Thymus (tissue), 11 donors: ENCODE measurements at regions not wholly inside any gene's neighbourhood (a gene's known extent, or its start where the extent isn't known, plus 50 kb on each side); places are given as distances from the start of the nearest gene placed in this dataset.

Source experiments
- DNase-seq, 9 donors: peaks; one replicate each; pipeline ENCODE4 v3.0.0-alpha.2; 2013; ENCODE audit warnings: low spot score in 9 of 9, low read depth in 6 of 9, missing footprints in 1 of 9
- H3K27ac ChIP-seq, 2 donors: one replicate each; pipeline ENCODE4 v1.5.1; 2013; ENCODE audit warnings: control low read depth in 1 of 2, low read depth in 1 of 2, low read length in 1 of 2, mild to moderate bottlenecking in 1 of 2, moderate library complexity in 1 of 2
- H3K27me3 ChIP-seq, 2 donors: one replicate each; pipeline ENCODE4 v1.5.1; 2013; ENCODE audit warnings: low read length in 1 of 2; ENCODE audit not compliant: control insufficient read depth in 2 of 2, insufficient read depth in 1 of 2
- H3K36me3 ChIP-seq, 2 donors: one replicate each; pipeline ENCODE4 v1.5.1; 2013; ENCODE audit warnings: low read length in 1 of 2, mild to moderate bottlenecking in 1 of 2, moderate library complexity in 1 of 2; ENCODE audit not compliant: control insufficient read depth in 2 of 2, insufficient read depth in 2 of 2
- H3K4me1 ChIP-seq, 2 donors: one replicate each; pipeline ENCODE4 v1.5.1; 2013; ENCODE audit warnings: low read length in 2 of 2; ENCODE audit not compliant: control insufficient read depth in 2 of 2, insufficient read depth in 2 of 2
- H3K4me3 ChIP-seq, 2 donors: one replicate each; pipeline ENCODE4 v1.5.1; 2013; ENCODE audit warnings: low read length in 2 of 2, control low read depth in 1 of 2, mild to moderate bottlenecking in 1 of 2
- H3K9me3 ChIP-seq, 2 donors: one replicate each; pipeline ENCODE4 v1.5.1; 2013; ENCODE audit warnings: low read length in 1 of 2, mild to moderate bottlenecking in 1 of 2; ENCODE audit not compliant: control insufficient read depth in 2 of 2, insufficient read depth in 1 of 2
- WGBS: extraction: QIAGEN DNeasy Blood & Tissue Kit; methylation state at CpG from one replicate; pipeline ENCODE4 v1.1.7; 2013; 5-methylcytosine and 5-hydroxymethylcytosine counted together
- donor health status: healthy.

GRCh38 chr5:165508861-165509260, 2003.4 kb downstream of the MAT2B start:
- Histone ChIP-seq H3K36me3 (no peaks in the 10 kb centered on the region), H3K4me1 (no peaks in the 10 kb centered on the region), H3K9me3 (no peaks in the 10 kb centered on the region), H3K4me3 (no peak overlapping the region), H3K27me3 (no peaks in the 10 kb centered on the region), H3K27ac (no peak overlapping the region)
- DNase-seq, result no peak

DNA sequence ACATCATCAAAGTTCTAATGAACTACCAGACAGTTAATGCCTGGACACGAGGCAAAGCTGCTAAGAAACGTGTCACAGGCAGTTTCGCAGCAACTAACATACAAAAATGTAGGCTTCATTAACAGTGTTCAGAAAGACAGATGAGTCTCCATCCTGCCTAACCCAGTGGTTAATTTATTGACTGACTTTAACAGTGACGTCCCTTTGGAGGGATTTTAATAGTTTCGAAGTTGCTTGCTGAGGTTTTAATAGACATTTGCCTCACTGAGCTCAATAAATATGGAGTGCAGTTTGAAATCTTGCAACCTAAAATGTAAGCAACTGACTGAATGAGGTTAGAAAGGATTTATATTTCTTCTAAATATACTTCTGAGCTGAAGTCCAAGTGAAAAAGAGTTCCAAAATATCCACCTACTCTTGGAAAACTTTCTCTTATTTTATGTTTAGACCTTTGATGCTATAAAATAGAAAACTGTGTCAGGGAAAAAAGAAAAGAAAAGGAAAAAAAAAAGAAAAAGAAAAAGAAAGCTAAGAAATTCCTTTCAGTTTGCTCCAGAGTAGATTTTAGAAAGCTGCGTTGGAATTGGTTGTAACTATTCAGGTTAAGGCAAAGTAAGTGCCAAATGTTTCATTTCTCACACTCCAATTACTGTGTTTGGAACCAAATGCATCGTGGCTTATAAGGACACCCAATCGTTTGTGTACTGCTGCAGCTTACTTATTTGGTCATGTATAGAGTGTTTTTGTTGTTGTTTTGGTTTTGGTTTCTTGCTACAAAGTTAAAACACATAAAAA, 2016.6 kb downstream of the MAT2B start:
- Histone ChIP-seq H3K36me3 (no peaks in the 10 kb centered on the region), H3K4me3 (no peak overlapping the region), H3K27me3 (no peaks in the 10 kb centered on the region), H3K4me1 (no peaks in the 10 kb centered on the region), H3K9me3 (no peaks in the 10 kb centered on the region), H3K27ac (no peak overlapping the region)
- 92% methylated on average over 8 of the region's 8 CpGs for WGBS
- DNase-seq, result no peak

- 91% methylated on average over 5 of the region's 5 CpGs for WGBS
- Histone ChIP-seq H3K27me3 (no peaks in the 10 kb centered on the region), H3K9me3 (peaks cover 0 to 5% of the 10 kb centered on the region in 2 donors), H3K36me3 (no peaks in the 10 kb centered on the region), H3K4me1 (no peaks in the 10 kb centered on the region), H3K27ac (no peak overlapping the region), H3K4me3 (no peak overlapping the region)
- no peak for DNase-seq
Observed at GRCh38 chr5:165525271-165525670, 2019.9 kb downstream of the MAT2B start.

- no peak overlapping the region for H3K4me3 ChIP-seq
- no peak overlapping the region for H3K27ac ChIP-seq
- H3K27me3 ChIP-seq, result no peaks in the 10 kb centered on the region
- H3K9me3 ChIP-seq, result peaks cover 0 to 5% of the 10 kb centered on the region in 2 donors
- H3K4me1 ChIP-seq, result no peaks in the 10 kb centered on the region
- no peak for DNase-seq
- WGBS, result 94% methylated on average over 3 of the region's 3 CpGs
- no peaks in the 10 kb centered on the region for H3K36me3 ChIP-seq
Observed at GRCh38 chr5:165526357-165526756, 2020.9 kb downstream of the MAT2B start.

GRCh38 chr5:165527577-165527976, 2022.2 kb downstream of the MAT2B start:
- Histone ChIP-seq H3K9me3 (peaks cover 0 to 5% of the 10 kb centered on the region in 2 donors), H3K4me1 (no peaks in the 10 kb centered on the region), H3K4me3 (no peak overlapping the region), H3K36me3 (no peaks in the 10 kb centered on the region), H3K27me3 (no peaks in the 10 kb centered on the region), H3K27ac (no peak overlapping the region)
- WGBS, result 95% methylated on average over 4 of the region's 4 CpGs
- no peak for DNase-seq

GRCh38 chr5:165538065-165538464, 2032.6 kb downstream of the MAT2B start:
- H3K9me3 ChIP-seq, result no peaks in the 10 kb centered on the region
- no peaks in the 10 kb centered on the region for H3K4me1 ChIP-seq
- H3K27me3 ChIP-seq, result no peaks in the 10 kb centered on the region
- H3K4me3 ChIP-seq, result no peak overlapping the region
- no peaks in the 10 kb centered on the region for H3K36me3 ChIP-seq
- no peak for DNase-seq
- H3K27ac ChIP-seq, result no peak overlapping the region

DNA sequence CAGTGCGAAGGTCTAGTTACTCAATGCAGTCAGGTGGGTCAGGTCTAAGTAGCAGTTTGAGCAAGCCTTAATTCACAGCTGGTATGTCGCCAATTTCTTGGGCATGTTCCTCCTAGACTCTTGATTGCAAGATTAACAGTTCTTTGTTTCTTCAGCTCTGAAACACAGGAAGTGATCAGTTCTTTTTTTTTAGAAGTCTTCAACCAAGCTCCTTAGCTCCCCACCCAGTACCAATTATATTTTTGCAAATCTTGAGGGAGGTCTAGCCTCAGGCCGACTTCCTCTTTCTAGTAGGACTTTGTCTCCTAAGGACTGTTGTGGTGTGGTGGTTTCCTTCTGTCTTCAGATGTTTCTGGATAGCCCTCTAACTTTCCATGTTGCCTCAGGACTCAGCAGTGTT, 2054.2 kb downstream of the MAT2B start:
- Histone ChIP-seq H3K27me3 (no peaks in the 10 kb centered on the region), H3K36me3 (no peaks in the 10 kb centered on the region), H3K4me1 (no peaks in the 10 kb centered on the region), H3K4me3 (no peak overlapping the region), H3K9me3 (no peaks in the 10 kb centered on the region), H3K27ac (no peak overlapping the region)
- 33% methylated on average over 3 of the region's 3 CpGs for WGBS
- no peak for DNase-seq

DNA sequence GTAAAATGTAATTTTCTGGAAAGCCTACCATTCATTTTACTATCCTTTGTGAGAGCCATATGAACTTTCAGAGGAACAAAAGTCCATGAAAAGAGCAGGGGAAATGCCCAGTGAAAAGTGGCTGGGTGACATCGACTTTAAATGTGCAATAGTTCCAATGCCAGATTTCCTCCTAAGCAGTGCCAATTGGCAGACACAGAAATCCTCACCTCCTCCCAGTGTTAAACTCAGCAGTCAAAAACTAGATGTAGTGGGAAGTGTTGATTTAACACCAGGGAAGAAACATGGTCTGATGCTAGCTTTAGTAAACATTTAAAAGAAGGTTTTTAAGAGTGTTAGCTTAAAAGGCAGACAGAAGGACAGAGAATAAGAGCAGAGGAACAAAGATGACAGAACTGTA, 2055.2 kb downstream of the MAT2B start:
- Histone ChIP-seq H3K27me3 (no peaks in the 10 kb centered on the region), H3K4me1 (no peaks in the 10 kb centered on the region), H3K4me3 (no peak overlapping the region), H3K27ac (no peak overlapping the region), H3K36me3 (no peaks in the 10 kb centered on the region), H3K9me3 (no peaks in the 10 kb centered on the region)
- DNase-seq, result no peak
- 93% methylated on average over 1 of the region's 1 CpG for WGBS

DNA sequence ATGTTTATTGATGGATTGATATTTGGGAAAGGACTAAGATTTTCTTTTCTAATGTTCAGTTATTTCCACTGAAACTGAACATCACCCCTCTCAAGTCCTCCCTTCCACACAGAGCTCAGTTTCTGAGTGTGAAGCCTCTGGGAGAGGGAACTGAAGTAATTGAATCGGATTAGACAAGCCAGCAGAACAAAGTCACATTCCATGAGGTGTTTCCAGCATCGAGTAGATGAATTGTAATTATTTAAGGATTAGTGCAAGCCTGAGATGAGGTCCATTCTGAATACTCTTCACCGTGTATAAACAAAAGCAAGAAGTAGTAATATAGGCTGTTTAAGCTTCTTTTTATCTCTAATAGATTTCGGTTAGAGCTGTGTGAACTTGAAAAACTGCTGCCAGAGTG, 2060.5 kb downstream of the MAT2B start:
- H3K4me1 ChIP-seq, result no peaks in the 10 kb centered on the region
- H3K9me3 ChIP-seq, result peaks cover 0 to 3% of the 10 kb centered on the region in 2 donors
- 89% methylated on average over 4 of the region's 4 CpGs for WGBS
- H3K27ac ChIP-seq, result no peak overlapping the region
- no peak overlapping the region for H3K4me3 ChIP-seq
- H3K36me3 ChIP-seq, result no peaks in the 10 kb centered on the region
- no peaks in the 10 kb centered on the region for H3K27me3 ChIP-seq
- no peak for DNase-seq
